T-helper 1 cell treated with Interleukin-12 subunit alpha and Interleukin-12 subunit beta and Interleukin-4 antibody, amounts not matched to agents 30 μg/mL and 1 μg/mL, for 36 hours (primary cell): ENCODE measurements at regions not wholly inside any gene's neighbourhood (a gene's known extent, or its start where the extent isn't known, plus 50 kb on each side); places are given as distances from the start of the nearest gene placed in this dataset.

ENCODE experiments used
- H3K27ac Mint-ChIP-seq: one replicate; pipeline ENCODE4 v1.8.0; 2021; ENCODE audit warnings: mild to moderate bottlenecking, mixed read lengths
- H3K27me3 Mint-ChIP-seq: one replicate; pipeline ENCODE4 v1.8.0; 2021; ENCODE audit warnings: low read depth, mixed read lengths
- H3K36me3 Mint-ChIP-seq: one replicate; pipeline ENCODE4 v1.8.0; 2021; ENCODE audit warnings: low read depth, mixed read lengths
- H3K4me1 Mint-ChIP-seq: one replicate; pipeline ENCODE4 v1.8.0; 2021; ENCODE audit warnings: low read depth, mixed read lengths
- H3K4me3 Mint-ChIP-seq: one replicate; pipeline ENCODE4 v1.8.0; 2021; ENCODE audit warnings: mild to moderate bottlenecking, moderate library complexity, mixed read lengths
- H3K9me3 Mint-ChIP-seq: one replicate; pipeline ENCODE4 v1.8.0; 2021; ENCODE audit warnings: mixed read lengths

DNA sequence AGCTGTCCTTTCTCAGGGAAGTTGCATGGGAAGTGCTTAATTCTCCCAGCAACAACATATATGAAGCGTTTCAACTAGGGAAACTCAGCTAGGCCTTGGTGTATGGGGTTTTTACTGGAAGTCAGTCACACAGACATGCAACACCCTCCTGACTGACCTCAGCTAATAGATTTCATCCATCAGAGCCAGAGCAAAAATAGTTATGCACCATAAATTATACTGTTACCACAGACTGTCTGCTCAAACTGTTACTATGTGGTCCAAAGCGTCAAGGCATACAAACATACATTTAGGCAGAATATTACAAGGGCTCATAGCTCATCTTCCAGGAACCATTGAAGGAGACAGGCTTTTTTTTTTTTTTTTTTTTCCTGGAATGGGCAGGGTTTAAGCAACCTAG is 417.9 kb downstream of the ANKRD7 start:
- Mint-ChIP-seq H3K9me3 (no peaks in the 10 kb centered on the region), H3K27me3 (no peaks in the 10 kb centered on the region), H3K4me3 (no peak overlapping the region), H3K27ac (no peak overlapping the region), H3K4me1 (no peaks in the 10 kb centered on the region), H3K36me3 (no peaks in the 10 kb centered on the region)

DNA sequence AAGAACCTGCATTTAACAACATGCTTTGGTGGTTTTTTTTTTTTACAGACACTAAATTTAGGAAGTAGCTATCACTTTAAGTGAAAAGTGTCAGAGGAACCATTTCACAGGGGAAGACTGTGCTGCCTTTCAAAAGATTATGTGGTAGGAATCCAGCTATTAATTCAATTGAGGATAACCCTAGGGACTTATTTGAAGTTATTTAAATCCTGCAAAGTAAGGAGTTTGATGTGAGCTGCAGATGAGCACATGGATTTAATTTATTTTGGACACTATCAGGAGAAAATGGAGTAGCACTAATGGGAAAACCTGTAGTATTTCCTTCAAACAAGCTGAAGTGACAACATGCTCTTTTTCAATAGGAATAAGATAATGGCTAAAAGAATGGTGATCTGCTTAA is 419.8 kb downstream of the ANKRD7 start:
- H3K27ac Mint-ChIP-seq, result no peak overlapping the region
- H3K9me3 Mint-ChIP-seq, result no peaks in the 10 kb centered on the region
- H3K4me3 Mint-ChIP-seq, result no peak overlapping the region
- H3K4me1 Mint-ChIP-seq, result no peaks in the 10 kb centered on the region
- H3K36me3 Mint-ChIP-seq, result no peaks in the 10 kb centered on the region
- no peaks in the 10 kb centered on the region for H3K27me3 Mint-ChIP-seq

DNA sequence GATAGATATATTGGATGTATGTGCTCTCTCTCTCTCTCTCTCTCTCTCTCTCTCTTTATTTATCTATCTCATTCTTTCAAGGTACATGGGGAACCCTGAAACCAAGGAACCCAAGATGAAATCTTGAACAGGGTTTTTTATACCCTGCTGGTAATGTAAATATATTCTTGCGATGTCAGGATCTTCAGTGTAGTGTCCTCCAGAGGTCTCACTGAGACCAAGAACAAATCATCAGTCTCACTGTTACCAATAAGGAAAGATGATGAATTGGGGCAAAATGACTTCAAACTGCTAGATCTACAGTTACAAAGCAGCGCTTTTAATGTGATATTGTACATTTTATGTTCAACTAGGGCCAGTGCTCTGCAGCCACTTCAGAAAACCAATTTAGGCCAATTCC is 423.5 kb downstream of the ANKRD7 start:
- Mint-ChIP-seq H3K27ac (no peak overlapping the region), H3K4me3 (no peak overlapping the region), H3K4me1 (no peaks in the 10 kb centered on the region), H3K27me3 (no peaks in the 10 kb centered on the region), H3K9me3 (no peaks in the 10 kb centered on the region), H3K36me3 (no peaks in the 10 kb centered on the region)

DNA sequence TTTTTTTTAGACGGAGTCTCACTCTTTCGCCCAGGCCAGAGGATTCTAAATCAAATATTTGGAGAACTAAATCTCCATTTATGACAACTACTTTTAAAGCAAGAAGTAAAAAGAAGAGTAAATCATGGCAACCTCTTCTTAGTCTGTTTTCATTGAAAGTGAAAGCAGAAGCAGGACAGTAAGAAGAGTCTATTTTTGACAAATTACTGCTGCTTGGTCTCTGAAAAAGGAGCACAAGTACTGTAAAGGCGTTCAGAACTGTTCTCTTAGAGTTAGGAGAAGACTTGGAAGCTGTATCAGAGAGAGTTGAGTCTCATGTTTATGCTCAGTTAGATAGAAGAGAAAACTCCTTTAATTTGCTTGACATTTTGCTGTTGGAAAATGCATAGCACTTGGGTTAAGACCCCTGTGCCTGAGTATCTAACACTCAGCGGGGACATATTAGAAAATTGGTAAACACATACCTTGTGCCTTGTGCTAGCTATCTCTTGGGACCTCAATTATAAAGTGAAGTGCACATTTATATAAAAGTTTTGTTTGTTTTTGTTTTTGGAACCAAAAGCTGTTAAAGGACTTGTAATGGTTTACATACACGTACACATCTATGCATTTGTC is 433.0 kb downstream of the ANKRD7 start:
- Mint-ChIP-seq H3K36me3 (no peaks in the 10 kb centered on the region), H3K27me3 (no peaks in the 10 kb centered on the region), H3K4me3 (no peak overlapping the region), H3K4me1 (no peaks in the 10 kb centered on the region), H3K27ac (no peak overlapping the region), H3K9me3 (no peaks in the 10 kb centered on the region)

DNA sequence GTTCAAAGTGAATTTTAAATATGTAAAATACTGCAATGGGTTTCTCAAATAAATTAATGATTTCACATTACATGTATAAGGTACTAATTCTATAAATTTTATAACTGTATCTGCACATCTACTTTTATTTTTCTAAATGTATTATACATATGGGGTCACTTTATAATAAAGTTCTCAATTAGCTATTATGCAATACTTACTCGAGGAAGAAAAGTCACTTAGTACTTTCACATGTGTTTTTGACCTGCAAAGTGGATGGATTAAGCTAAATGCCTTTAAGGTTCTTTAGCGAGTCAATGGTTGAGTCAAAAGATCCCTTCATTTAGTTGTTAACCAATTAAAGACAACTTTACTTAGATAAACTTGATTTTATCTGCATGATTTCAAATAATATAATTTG is 437.8 kb downstream of the ANKRD7 start:
- Mint-ChIP-seq H3K36me3 (no peaks in the 10 kb centered on the region), H3K4me1 (no peaks in the 10 kb centered on the region), H3K27ac (no peak overlapping the region), H3K27me3 (no peaks in the 10 kb centered on the region), H3K9me3 (no peaks in the 10 kb centered on the region), H3K4me3 (no peak overlapping the region)

DNA sequence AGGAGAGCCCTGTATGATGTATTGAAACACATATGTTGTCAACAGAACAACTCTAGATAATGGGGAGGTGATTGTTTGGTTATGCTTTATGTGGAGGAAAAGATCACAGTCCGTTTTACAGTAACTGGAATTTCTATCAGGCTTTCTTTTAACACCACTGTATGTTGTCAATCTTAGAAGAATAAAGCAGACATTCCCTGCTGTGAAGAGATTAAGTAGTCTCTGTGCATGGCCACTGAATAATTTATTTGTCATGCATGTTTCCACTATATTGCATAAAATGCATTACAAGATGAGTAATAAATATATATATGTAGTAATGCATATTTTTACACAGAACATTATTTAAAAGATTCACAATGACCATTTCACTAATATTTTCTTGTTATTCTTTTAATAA is 440.0 kb downstream of the ANKRD7 start:
- H3K27me3 Mint-ChIP-seq, result no peaks in the 10 kb centered on the region
- H3K4me3 Mint-ChIP-seq, result no peak overlapping the region
- no peaks in the 10 kb centered on the region for H3K9me3 Mint-ChIP-seq
- H3K4me1 Mint-ChIP-seq, result no peaks in the 10 kb centered on the region
- H3K36me3 Mint-ChIP-seq, result no peaks in the 10 kb centered on the region
- no peak overlapping the region for H3K27ac Mint-ChIP-seq

DNA sequence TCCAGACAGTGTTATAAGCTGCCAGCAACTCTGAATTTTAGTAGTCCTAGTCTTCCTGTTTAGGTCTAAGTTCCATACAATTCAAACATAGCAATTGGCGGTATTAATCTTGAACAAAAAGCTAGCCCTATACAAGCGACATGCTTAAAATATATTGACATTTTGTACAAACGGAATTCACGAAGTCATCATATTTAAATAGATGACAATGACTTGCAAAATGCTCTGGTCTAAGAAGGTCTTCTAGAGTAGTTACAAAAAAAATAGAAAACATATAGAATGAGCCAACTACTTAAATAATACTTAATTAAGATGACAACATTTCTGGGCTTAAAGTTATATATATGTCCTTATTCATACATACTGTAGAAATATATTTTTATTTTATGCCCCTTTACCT is 446.6 kb downstream of the ANKRD7 start:
- Mint-ChIP-seq H3K4me3 (no peak overlapping the region), H3K4me1 (no peaks in the 10 kb centered on the region), H3K27me3 (no peaks in the 10 kb centered on the region), H3K9me3 (no peaks in the 10 kb centered on the region), H3K27ac (no peak overlapping the region), H3K36me3 (no peaks in the 10 kb centered on the region)

DNA sequence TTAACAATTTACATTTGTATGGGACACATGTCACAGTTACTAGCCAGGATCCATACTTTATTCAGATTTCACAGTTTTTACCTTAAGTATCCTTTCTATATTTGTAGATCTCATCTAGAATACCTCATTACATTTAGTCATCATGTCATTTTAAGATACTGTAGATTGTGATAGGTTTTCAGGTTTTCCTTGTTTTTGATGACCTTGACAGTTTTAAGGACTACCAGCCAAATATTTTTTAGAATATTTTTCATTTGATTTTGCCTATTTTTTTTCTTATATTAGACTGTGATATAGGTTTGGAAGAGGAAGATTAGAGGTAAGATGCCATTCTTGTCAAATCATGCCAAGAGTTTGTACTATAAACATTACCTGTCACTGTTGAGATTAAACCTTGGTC is 460.3 kb downstream of the ANKRD7 start:
- Mint-ChIP-seq H3K27me3 (no peaks in the 10 kb centered on the region), H3K9me3 (no peaks in the 10 kb centered on the region), H3K4me3 (no peak overlapping the region), H3K4me1 (no peaks in the 10 kb centered on the region), H3K27ac (no peak overlapping the region), H3K36me3 (no peaks in the 10 kb centered on the region)

DNA sequence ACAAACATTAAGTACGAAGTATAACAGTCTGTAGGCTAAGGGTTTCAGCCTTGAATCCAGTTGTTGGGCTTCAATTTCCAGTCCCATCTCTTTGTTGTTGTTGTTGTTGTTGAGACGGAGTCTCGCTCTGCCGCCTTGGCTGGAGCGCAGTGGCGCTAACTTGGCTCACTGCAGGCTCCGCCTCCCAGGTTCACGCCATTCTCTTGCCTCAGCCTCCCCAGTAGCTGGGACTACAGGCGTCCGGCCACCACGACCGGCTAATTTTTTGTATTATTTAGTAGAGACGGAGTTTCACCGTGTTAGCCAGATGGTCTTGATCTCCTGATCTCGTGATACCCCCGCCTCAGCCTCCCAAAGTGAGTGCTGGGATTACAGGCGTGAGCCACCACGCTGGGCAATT is 464.9 kb downstream of the ANKRD7 start:
- Mint-ChIP-seq H3K27me3 (no peaks in the 10 kb centered on the region), H3K36me3 (no peaks in the 10 kb centered on the region), H3K4me3 (no peak overlapping the region), H3K9me3 (no peaks in the 10 kb centered on the region), H3K27ac (no peak overlapping the region), H3K4me1 (no peaks in the 10 kb centered on the region)

DNA sequence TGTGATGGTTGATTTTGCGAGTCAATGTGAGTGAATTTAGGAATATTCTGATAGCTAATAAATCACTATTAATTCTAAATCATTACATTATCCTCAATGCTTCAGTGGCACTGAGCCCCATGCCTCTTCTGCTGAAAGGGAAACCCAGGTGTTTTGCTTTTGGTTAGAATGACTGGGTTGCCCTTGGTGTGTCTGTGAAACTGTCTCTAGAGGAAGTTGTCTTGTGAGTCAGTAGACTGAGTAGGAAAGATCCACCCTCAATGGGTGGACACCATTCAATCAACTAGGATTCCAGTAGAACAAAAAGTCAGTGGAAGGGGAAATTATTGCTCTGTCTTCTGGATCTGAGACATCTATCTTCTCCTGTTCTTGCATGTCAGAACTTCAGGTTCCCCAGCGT is 472.4 kb downstream of the ANKRD7 start:
- Mint-ChIP-seq H3K4me1 (no peaks in the 10 kb centered on the region), H3K27me3 (no peaks in the 10 kb centered on the region), H3K36me3 (no peaks in the 10 kb centered on the region), H3K9me3 (no peaks in the 10 kb centered on the region), H3K27ac (no peak overlapping the region), H3K4me3 (no peak overlapping the region)

DNA sequence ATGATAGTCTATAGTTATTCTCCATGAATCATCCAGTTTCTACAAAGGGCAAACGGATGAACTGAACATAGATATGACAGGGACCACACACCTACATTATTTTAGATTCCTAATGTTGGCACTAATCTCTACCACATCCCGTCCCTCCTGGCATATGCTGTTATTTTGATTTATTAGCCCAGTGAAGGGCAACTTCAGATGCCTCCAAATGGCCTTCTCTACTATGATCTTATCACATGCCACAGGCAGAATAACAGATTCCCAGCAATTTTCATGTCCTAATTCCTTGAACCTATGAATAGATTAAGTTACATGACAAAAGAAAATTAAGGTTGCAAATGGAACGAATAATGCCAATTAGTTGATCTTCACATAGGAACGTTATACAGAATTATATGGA is 474.7 kb downstream of the ANKRD7 start:
- no peaks in the 10 kb centered on the region for H3K4me1 Mint-ChIP-seq
- no peaks in the 10 kb centered on the region for H3K27me3 Mint-ChIP-seq
- no peak overlapping the region for H3K4me3 Mint-ChIP-seq
- no peaks in the 10 kb centered on the region for H3K36me3 Mint-ChIP-seq
- no peak overlapping the region for H3K27ac Mint-ChIP-seq
- no peaks in the 10 kb centered on the region for H3K9me3 Mint-ChIP-seq

DNA sequence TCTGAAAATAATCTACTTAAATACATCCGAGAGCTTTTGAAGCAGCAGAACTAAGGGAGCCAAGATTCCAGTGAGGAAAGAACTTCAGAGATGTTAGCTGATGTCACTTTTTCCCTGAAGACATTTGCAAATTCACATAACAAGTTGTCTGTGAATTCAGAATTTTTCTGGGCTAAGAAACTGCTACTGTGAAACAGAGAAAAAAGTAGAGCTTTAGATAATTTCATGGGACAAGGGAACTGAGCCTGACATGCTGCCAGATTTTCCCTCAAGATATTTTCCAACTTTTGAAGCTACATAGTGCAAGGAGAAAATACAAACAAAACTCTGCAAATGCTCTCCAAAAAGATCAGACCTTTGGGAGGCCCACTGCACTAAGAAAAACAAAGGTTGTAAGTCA is 484.2 kb downstream of the ANKRD7 start:
- Mint-ChIP-seq H3K27me3 (no peaks in the 10 kb centered on the region), H3K4me1 (no peaks in the 10 kb centered on the region), H3K36me3 (no peaks in the 10 kb centered on the region), H3K4me3 (no peak overlapping the region), H3K9me3 (no peaks in the 10 kb centered on the region), H3K27ac (no peak overlapping the region)

DNA sequence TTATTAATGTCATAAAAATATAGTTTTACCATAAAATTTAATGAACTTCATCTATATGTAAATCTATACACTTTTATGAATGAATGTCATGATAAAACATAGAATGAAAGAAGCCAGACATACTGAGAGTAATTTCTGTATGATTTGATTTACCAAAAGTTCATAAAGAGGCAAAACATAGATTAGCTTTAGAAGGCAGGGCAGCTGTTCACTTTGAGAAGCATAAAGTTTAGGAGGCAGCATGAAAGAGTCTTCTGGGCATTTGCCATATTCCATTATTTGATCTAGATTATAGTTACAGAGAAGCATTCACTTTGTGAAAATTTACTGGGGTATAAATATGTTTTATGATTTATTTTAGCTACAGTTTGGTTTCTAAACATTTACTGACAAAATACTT is 487.2 kb downstream of the ANKRD7 start:
- Mint-ChIP-seq H3K4me3 (no peak overlapping the region), H3K27ac (no peak overlapping the region), H3K9me3 (no peaks in the 10 kb centered on the region), H3K4me1 (no peaks in the 10 kb centered on the region), H3K36me3 (no peaks in the 10 kb centered on the region), H3K27me3 (no peaks in the 10 kb centered on the region)

DNA sequence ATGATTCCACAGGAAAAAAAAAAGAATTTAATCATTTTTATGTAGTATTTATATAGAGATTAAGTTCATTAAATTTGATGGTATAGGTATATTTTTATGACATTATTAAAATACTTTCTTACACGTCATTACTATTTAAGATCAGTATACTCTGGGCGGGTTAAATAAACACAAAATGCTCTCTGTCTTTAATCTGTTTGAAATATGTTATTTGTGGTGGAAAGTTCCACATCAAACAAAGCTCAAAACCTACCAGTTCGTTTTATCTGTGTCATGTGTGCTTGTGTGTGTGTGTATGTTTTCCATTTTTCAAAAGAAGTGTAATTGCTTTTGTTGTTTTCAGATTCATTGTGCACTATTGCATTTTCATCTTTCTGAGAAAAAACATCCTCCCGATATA is 488.5 kb downstream of the ANKRD7 start:
- Mint-ChIP-seq H3K27me3 (no peaks in the 10 kb centered on the region), H3K9me3 (no peaks in the 10 kb centered on the region), H3K4me1 (no peaks in the 10 kb centered on the region), H3K4me3 (no peak overlapping the region), H3K36me3 (no peaks in the 10 kb centered on the region), H3K27ac (no peak overlapping the region)

DNA sequence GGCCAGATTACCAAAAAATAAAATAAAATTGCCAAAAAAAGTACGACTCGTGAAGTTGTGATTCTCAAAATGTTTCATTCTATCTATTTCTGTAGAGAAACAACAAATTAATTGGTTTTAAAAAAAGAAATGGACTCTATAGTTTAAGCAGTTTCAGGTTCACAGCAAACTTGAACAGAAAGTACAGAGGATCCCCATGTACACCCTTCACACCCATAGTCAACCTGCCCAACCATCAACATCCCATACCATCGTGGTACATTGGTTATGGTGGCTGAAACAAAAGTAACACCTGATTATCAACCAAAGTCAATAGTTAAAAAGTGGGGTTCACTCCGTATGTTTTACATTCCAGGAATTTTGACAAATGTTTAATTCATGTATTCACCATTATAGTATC is 496.1 kb downstream of the ANKRD7 start:
- H3K4me1 Mint-ChIP-seq, result no peaks in the 10 kb centered on the region
- H3K36me3 Mint-ChIP-seq, result no peaks in the 10 kb centered on the region
- H3K9me3 Mint-ChIP-seq, result no peaks in the 10 kb centered on the region
- no peak overlapping the region for H3K27ac Mint-ChIP-seq
- no peaks in the 10 kb centered on the region for H3K27me3 Mint-ChIP-seq
- H3K4me3 Mint-ChIP-seq, result no peak overlapping the region

DNA sequence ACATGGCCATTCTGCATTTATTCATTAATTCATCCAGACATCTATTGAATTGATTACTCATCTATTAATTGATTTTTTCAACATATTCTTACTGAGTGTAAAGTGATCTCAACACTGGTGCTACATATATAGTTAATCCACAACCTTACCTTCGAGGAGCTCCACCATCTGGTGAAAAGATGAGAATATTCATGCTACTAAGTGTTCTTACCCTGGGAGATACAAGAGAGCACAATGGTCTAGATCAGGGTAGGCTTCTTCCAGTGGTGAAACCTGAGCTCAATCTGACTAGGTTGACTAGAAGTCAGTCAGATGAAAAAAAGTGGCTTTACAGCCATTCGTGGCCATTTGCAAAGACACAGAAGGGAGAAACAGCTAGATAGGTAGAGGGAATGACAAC is 507.4 kb downstream of the ANKRD7 start:
- Mint-ChIP-seq H3K27me3 (no peaks in the 10 kb centered on the region), H3K36me3 (no peaks in the 10 kb centered on the region), H3K27ac (no peak overlapping the region), H3K4me3 (no peak overlapping the region), H3K4me1 (no peaks in the 10 kb centered on the region), H3K9me3 (no peaks in the 10 kb centered on the region)
